ENCODE measurements at regions not wholly inside any gene's neighbourhood (a gene's known extent, or its start where the extent isn't known, plus 50 kb on each side); places are given as distances from the start of the nearest gene placed in this dataset.

DNA sequence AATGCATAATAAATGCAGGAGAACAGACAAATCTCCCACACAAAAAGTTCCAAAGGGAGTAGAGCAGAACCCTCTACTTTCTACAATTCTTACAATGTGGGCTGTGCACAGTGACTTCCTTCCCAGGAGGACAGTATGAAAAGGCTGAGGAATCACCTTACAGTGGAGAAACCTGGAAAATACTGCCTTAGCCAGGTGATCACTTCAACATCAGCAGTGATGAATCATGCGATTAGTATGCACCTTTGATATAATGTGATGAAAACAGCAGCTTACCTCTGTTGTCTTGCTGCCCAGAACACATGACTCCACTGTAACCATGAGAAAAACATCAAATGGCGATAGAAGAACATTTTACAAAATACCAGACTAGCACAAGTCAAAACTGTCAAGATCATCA lies 329.7 kb upstream of the POM121L12 start:
- DNase-seq (ENCODE audit: low read depth, low spot score) = no peak

DNA sequence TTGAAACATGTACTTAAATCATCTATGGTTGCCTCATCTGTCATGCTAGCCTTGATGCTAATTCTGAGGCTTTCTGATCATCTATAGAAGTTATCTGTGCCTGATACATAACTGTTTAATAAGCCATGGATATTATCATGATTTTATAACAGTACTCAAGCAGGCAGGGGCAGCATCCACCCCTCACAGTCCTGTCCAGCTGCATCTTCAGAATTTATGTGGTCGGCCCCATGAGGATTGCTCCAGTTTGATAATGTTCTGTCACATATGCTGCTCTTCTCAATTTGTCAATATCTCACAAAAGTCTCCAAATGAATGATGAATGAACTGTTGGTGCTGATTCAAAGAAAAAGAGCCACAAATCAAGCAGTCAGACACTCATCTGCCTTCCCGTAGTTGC lies 335.1 kb upstream of the POM121L12 start:
- no peak for DNase-seq (ENCODE audit: low read depth, low spot score)

GRCh38 chr7:52695973-52696595 lies 339.3 kb upstream of the POM121L12 start:
- no peak for DNase-seq (ENCODE audit: low read depth, low spot score)

- DNase-seq (ENCODE audit: low read depth, low spot score) = no peak
Observed at GRCh38 chr7:52691257-52691656, 344.2 kb upstream of the POM121L12 start.

DNA sequence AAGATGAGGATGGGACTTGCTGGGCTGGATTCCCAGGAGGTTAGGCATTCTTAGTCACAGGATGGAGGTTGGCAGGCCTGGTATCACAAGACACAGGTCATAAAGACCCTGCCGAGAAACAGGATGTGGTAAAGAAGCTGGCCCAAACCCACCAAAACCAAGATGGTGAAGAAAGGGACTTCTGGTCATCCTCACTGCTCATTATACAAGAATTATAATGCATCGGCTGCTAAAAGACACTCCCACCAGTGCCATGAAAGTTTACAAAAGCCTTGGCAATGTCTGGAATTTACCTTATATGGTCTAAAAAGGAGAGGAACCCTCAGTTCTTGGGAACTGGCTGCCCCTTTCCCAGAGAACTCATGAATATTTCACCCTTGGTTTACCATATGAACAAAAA lies 345.5 kb upstream of the POM121L12 start:
- DNase-seq (ENCODE audit: low read depth, low spot score) = no peak

- no peak for DNase-seq (ENCODE audit: low read depth, low spot score)
Observed at GRCh38 chr7:52685333-52685732, 350.1 kb upstream of the POM121L12 start.

- no peak for DNase-seq (ENCODE audit: low read depth, low spot score)
Observed at GRCh38 chr7:52684388-52684787, 351.0 kb upstream of the POM121L12 start.

DNA sequence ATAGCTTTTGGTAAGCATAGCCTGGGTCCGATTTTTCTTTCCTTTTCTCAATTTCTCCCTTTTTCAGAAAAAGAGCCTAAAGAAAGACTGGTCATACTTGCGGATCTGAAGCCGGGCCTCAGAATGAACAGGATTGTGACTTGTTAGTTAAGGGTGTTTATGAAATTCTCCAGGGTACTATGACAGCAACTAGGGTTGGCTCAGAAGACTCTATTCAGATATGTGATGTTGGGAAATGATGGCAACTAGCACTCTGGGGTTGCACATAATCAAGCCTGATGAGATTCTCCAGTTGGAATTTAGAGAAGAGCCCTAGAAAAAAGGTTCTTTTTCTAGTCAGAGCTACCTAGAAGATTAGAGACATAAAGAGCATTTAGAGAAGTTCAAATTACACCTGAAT lies 352.4 kb upstream of the POM121L12 start:
- DNase-seq (ENCODE audit: low read depth, low spot score) = no peak

GRCh38 chr7:52670608-52671225 lies 364.7 kb upstream of the POM121L12 start:
- no peak for DNase-seq (ENCODE audit: low read depth, low spot score)

DNA sequence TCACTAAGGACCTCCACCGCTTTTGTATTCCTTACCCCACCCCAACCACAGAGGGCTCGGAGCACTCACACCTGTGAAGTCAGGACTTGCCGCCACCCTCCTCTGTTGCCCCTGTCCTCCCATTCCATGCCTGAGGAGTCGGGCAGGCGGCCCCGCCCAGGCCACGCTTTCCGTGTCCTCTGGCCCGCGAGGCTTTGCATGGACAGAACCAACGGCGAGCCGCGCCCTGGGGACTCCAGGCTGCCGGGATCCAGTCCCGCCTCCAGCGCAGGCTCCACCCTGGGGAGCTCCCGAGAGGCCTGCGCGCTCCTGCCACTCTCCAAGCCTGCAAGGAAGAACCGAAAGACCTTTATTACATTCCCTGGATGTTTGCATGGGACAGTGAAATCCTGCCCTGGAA lies 366.4 kb upstream of the POM121L12 start:
- no peak for DNase-seq (ENCODE audit: low read depth, low spot score)

- DNase-seq (ENCODE audit: low read depth, low spot score) = no peak
Observed at GRCh38 chr7:52668435-52668834, 367.0 kb upstream of the POM121L12 start.

- DNase-seq (ENCODE audit: low read depth, low spot score) = no peak
Observed at GRCh38 chr7:52659178-52659577, 376.3 kb upstream of the POM121L12 start.

DNA sequence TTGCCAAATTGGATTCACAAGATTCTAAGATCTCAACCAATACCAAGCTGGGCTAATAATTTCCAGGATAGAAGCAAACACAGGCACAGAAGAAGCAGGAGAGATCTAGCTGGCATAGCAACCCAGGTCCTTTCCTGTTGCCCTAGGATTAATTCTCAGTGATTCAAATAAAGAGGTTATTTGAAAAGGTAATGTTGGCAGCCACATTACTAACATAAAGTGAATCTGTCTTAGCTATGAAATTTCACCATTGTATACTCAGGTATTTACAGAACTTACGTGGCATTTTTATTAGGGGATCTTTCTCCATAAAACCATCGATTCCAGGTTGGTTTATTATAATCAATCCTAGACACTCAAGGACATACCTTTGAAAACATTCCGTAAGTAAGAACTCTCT lies 379.3 kb upstream of the POM121L12 start:
- no peak for DNase-seq (ENCODE audit: low read depth, low spot score)

GRCh38 chr7:52652621-52653020 lies 382.8 kb upstream of the POM121L12 start:
- DNase-seq (ENCODE audit: low read depth, low spot score) = no peak

DNA sequence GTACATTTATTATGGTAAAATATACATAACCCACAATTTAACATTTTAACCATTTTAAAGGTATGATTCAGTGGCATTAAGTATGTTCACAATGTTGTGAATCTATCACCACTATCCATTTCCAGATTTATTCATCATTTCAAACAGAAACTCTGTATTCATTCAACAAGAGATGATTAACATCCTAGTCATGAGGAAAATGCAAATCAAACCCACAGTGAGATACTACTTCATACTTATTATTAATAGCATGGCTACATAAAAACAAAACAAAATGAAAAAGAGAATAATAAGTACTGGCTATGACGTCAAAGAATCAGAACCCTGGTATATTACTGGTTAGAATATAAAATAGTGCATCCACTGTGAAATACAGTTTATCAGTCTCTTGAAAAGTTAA lies 386.6 kb upstream of the POM121L12 start:
- DNase-seq (ENCODE audit: low read depth, low spot score) = no peak

- DNase-seq (ENCODE audit: low read depth, low spot score) = no peak
Observed at GRCh38 chr7:52647046-52647445, 388.4 kb upstream of the POM121L12 start.

DNA sequence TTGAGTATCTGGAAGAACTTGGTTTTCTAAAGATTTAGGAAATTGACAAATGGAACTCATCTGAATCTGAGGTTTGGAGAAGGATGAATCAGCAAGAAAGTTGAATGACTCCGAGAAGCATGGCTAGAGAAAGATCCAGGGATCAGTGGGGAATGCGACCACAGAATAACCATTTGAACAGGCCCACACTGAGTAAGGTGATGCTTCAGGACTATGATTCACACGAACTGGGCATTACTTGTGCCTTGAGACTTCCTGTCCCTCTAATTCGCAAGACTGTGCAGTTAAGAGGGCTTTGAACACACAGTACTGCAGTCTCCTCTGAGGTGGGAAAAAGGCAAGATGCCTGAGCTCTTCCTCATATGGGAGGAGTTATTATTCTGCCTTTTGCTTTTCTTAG lies 395.5 kb upstream of the POM121L12 start:
- DNase-seq (ENCODE audit: low read depth, low spot score) = no peak

DNA sequence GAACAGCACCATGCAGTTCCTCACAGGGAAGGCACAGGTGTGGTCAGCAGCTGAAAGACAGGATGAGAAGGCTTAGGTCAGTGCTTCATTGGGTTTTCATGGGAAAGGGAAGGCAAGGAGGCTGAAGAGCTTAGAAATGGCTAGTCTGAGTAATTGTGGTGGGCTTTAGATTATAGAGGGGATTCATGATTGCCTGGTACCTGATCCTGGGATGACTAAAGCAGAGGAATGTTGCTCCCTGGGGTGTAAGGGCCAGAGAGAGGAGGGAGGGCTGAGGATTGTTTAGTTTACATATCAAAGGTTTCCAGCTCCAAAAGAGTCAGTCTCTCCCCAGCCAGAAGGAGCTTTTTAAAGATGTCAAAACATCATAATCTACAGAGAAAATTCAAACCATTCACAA lies 396.3 kb upstream of the POM121L12 start:
- DNase-seq (ENCODE audit: low read depth, low spot score) = no peak

GRCh38 chr7:52635021-52635420 lies 400.4 kb upstream of the POM121L12 start:
- DNase-seq (ENCODE audit: low read depth, low spot score) = no peak

DNA sequence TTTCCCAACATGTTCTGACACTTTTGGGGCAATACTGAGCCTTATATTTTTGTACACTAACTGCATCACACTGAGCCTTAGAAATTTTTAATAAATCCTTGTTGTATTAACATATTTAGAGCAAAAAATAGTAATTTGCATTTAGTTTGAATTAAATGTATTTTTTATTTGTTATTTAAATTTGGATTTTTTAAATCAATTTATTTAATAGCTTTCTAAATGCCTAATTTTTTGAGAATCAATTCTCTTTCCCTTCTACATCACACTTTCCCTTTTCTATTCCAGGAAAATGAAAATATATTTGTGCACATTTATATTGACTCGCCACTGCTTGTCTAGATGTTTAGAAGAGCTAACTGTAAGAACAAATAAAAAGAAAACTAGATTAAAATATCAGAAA lies 414.6 kb upstream of the POM121L12 start:
- no peak for DNase-seq (ENCODE audit: low read depth, low spot score)

GRCh38 chr7:52616552-52616951 lies 418.9 kb upstream of the POM121L12 start:
- DNase-seq (ENCODE audit: low read depth, low spot score) = no peak

DNA sequence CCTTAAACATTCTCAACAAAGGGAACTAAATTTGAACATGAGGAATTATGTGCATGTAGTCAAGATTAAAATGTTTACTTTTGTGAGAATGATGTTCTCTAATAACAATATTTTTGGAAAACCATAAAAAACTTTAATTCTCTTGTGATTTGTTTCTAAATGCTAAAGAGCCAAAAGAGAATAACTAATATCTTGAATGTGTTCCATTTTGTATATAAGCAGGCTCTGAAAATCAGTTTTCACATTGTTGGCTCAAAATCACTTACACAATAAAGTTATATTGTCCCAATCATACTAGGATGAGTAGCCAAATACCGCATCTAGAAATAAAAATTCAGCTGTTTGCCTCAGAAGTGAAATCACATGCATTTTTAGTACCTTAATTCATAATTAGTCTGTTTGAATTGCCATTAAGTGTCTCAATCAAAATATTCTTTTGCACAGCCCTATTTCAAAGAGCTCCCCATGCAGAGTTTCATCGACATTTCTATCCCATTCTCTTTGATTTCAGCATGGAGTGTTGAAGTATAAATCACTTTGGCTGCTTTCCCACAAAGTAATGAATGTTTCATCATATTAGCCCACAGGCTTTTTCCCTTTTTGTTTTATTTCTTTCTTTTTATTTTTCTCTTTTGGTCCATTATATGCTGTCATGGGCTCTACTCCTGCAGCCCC lies 420.3 kb upstream of the POM121L12 start:
- DNase-seq (ENCODE audit: low read depth, low spot score) = no peak

DNA sequence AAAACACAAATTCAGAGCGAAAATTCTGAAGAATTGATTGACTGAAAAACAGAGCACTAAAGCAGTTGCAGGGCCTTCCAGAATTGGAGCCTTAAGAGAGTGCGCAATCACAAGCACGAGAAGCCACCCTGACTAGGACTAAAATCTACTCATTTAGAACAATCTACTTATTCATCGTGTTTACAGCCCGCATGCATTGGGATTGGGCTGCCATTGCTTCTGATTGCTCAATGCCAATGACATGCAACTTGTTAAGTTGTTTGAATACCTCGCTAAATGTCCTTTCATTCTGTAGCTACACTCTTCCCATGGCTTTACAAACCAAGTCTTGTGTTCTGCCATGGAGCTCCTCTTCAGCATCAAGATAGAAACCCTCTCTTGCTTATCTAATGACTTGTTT lies 425.9 kb upstream of the POM121L12 start:
- no peak for DNase-seq (ENCODE audit: low read depth, low spot score)

Measured in smooth muscle cell of the brain vasculature (primary cell).